GM12891 (cell line): ENCODE measurements at regions not wholly inside any gene's neighbourhood (a gene's known extent, or its start where the extent isn't known, plus 50 kb on each side); places are given as distances from the start of the nearest gene placed in this dataset.

Source experiments
- DNase-seq: peaks from one replicate; pipeline ENCODE4 v3.0.0; 2011; ENCODE audit warnings: low spot score; ENCODE audit not compliant: insufficient read length
- FAIRE-seq: peaks from 2 replicates; lab custom pipeline; 2011; peaks lifted over from hg19 to GRCh38; lab: Jason Lieb, UNC
- PAX5 ChIP-seq: IDR thresholded peaks from 2 replicates; pipeline ENCODE4 v1.6.1; 2011; ENCODE audit warnings: low read length, moderate library complexity, mild to moderate bottlenecking; ENCODE audit not compliant: insufficient read depth, severe bottlenecking
- POLR2A ChIP-seq: IDR thresholded peaks from 2 replicates; pipeline ENCODE4 v1.6.1; 2011; ENCODE audit warnings: low read depth, low read length, control low read depth
- POLR2AphosphoS5 ChIP-seq: IDR thresholded peaks from 2 replicates; pipeline ENCODE4 v1.6.1; 2011; ENCODE audit warnings: low read depth, low read length, control low read depth
- POU2F2 ChIP-seq: IDR thresholded peaks from 2 replicates; pipeline ENCODE4 v1.6.1; 2011; ENCODE audit warnings: low read depth, mild to moderate bottlenecking, control low read depth, low read length, moderate library complexity
- SPI1 ChIP-seq: IDR thresholded peaks from 2 replicates; pipeline ENCODE4 v1.6.1; 2011; ENCODE audit warnings: low read depth, low read length, control low read depth
- TAF1 ChIP-seq: IDR thresholded peaks from 2 replicates; pipeline ENCODE4 v1.6.1; 2011; ENCODE audit warnings: low read depth, low read length, control low read depth

GRCh38 chr5:19169426-19169825 is 818.6 kb downstream of the CDH18 start:
- FAIRE-seq (no peak), DNase-seq (no peak)
- TF ChIP-seq POLR2A (no peak), POLR2AphosphoS5 (no peak), POU2F2 (no peak), SPI1 (no peak), TAF1 (no peak), PAX5 (no peak)

- DNase-seq (no peak), FAIRE-seq (no peak)
- TF ChIP-seq POLR2AphosphoS5 (no peak), TAF1 (no peak), POU2F2 (no peak), POLR2A (no peak), SPI1 (no peak), PAX5 (no peak)
Measured at GRCh38 chr5:19172926-19173470, 815.0 kb downstream of the CDH18 start.

GRCh38 chr5:19175776-19176570 is 812.0 kb downstream of the CDH18 start:
- FAIRE-seq (no peak), DNase-seq (no peak)
- TF ChIP-seq PAX5, result no peak
- TF ChIP-seq POLR2A, result no peak
- TF ChIP-seq TAF1, result no peak
- TF ChIP-seq POU2F2, result no peak
- no peak for TF ChIP-seq POLR2AphosphoS5
- TF ChIP-seq SPI1, result no peak

GRCh38 chr5:19179571-19179970 is 808.4 kb downstream of the CDH18 start:
- DNase-seq (no peak), FAIRE-seq (no peak)
- no peak for TF ChIP-seq POLR2A
- TF ChIP-seq POLR2AphosphoS5, result no peak
- no peak for TF ChIP-seq POU2F2
- no peak for TF ChIP-seq SPI1
- TF ChIP-seq TAF1, result no peak
- no peak for TF ChIP-seq PAX5

- FAIRE-seq, result no peak
- DNase-seq, result no peak
- no peak for TF ChIP-seq SPI1
- no peak for TF ChIP-seq POLR2AphosphoS5
- no peak for TF ChIP-seq TAF1
- no peak for TF ChIP-seq POLR2A
- TF ChIP-seq POU2F2, result no peak
- no peak for TF ChIP-seq PAX5
Measured at GRCh38 chr5:19189176-19189575, 798.8 kb downstream of the CDH18 start.

- no peak for TF ChIP-seq POLR2AphosphoS5
- TF ChIP-seq TAF1, result no peak
- no peak for TF ChIP-seq POU2F2
- no peak for TF ChIP-seq SPI1
- no peak for TF ChIP-seq POLR2A
- no peak for TF ChIP-seq PAX5
- DNase-seq (no peak), FAIRE-seq (no peak)
Measured at GRCh38 chr5:19193631-19194030, 794.4 kb downstream of the CDH18 start.

GRCh38 chr5:19196631-19197030 is 791.4 kb downstream of the CDH18 start:
- TF ChIP-seq TAF1 (no peak), POLR2A (no peak), POU2F2 (no peak), PAX5 (no peak), SPI1 (no peak), POLR2AphosphoS5 (no peak)
- FAIRE-seq, result no peak
- no peak for DNase-seq

- FAIRE-seq (no peak), DNase-seq (no peak)
- TF ChIP-seq SPI1 (no peak), POU2F2 (no peak), POLR2AphosphoS5 (no peak), TAF1 (no peak), POLR2A (no peak), PAX5 (no peak)
Measured at GRCh38 chr5:19200251-19200650, 787.7 kb downstream of the CDH18 start.

GRCh38 chr5:19208397-19208796 is 779.6 kb downstream of the CDH18 start:
- no peak for FAIRE-seq
- DNase-seq, result no peak
- TF ChIP-seq SPI1 (no peak), POLR2AphosphoS5 (no peak), POU2F2 (no peak), POLR2A (no peak), PAX5 (no peak), TAF1 (no peak)
